Loucy (cell line): ENCODE measurements at regions not wholly inside any gene's neighbourhood (a gene's known extent, or its start where the extent isn't known, plus 50 kb on each side); places are given as distances from the start of the nearest gene placed in this dataset.

Experiments used
- H2AFZ ChIP-seq: fragments of 200-600 bp; sonication (generic); 2 replicates; pipeline ENCODE4 v1.6.0; 2016; ENCODE audit warnings: antibody characterized with exemption, mild to moderate bottlenecking, low read length, moderate library complexity
- H3F3A ChIP-seq: fragments of 200-600 bp; 2 replicates; pipeline ENCODE4 v1.6.0; 2016; ENCODE audit warnings: antibody characterized with exemption, low read depth, mild to moderate bottlenecking
- H3K27me3 ChIP-seq: fragments of 200-600 bp; sonication (generic); 2 replicates; pipeline ENCODE4 v1.6.1; 2014; ENCODE audit warnings: low read length, mild to moderate bottlenecking; ENCODE audit not compliant: insufficient read depth, poor library complexity, severe bottlenecking
- H3K36me3 ChIP-seq: fragments of 200-600 bp; sonication (generic); 2 replicates; pipeline ENCODE4 v1.6.1; 2016; ENCODE audit warnings: low read length; ENCODE audit not compliant: insufficient read depth
- H3K4me1 ChIP-seq: fragments of 200-600 bp; sonication (generic); 2 replicates; pipeline ENCODE4 v1.5.1; 2014; ENCODE audit warnings: low read length, mild to moderate bottlenecking; ENCODE audit not compliant: insufficient read depth, poor library complexity, severe bottlenecking
- H3K4me2 ChIP-seq: fragments of 200-600 bp; sonication (generic); 2 replicates; pipeline ENCODE4 v1.6.0; 2014; ENCODE audit warnings: antibody characterized with exemption, low read length, low read depth, mild to moderate bottlenecking; ENCODE audit not compliant: poor library complexity, severe bottlenecking
- H3K4me3 ChIP-seq: fragments of 200-600 bp; sonication (generic); 2 replicates; pipeline ENCODE4 v1.5.1; 2014; ENCODE audit warnings: low read length, mild to moderate bottlenecking, mixed read lengths; ENCODE audit not compliant: poor library complexity, severe bottlenecking
- H3K79me2 ChIP-seq: fragments of 200-600 bp; sonication (generic); 2 replicates; pipeline ENCODE4 v1.6.1; 2014; ENCODE audit warnings: low read length; ENCODE audit not compliant: insufficient read depth
- H3K9ac ChIP-seq: fragments of 200-600 bp; sonication (generic); 2 replicates; pipeline ENCODE4 v1.6.0; 2014; ENCODE audit warnings: mild to moderate bottlenecking, low read depth, low read length, moderate library complexity; ENCODE audit not compliant: poor library complexity, severe bottlenecking
- H3K9me2 ChIP-seq: fragments of 200-600 bp; sonication (generic); replicated peaks from 2 replicates; pipeline ENCODE4 v1.6.1; 2016; ENCODE audit warnings: low read depth, low read length, mixed read lengths
- H3K9me3 ChIP-seq: fragments of 200-600 bp; sonication (generic); 2 replicates; pipeline ENCODE4 v1.6.1; 2014; ENCODE audit warnings: mild to moderate bottlenecking, antibody characterized with exemption, low read length, low read depth; ENCODE audit not compliant: insufficient read depth
- H4K20me1 ChIP-seq: fragments of 200-600 bp; sonication (generic); 2 replicates; pipeline ENCODE4 v1.6.0; 2014; ENCODE audit warnings: antibody characterized with exemption, low read length, mild to moderate bottlenecking; ENCODE audit not compliant: insufficient read depth, poor library complexity, severe bottlenecking
- CTCF ChIP-seq: fragments of 200-600 bp; sonication (generic); conservative IDR thresholded peaks from 2 replicates; pipeline ENCODE4 v1.5.1; 2014; ENCODE audit warnings: mild to moderate bottlenecking, antibody characterized with exemption, low read length
- EZH2phosphoT487 ChIP-seq: fragments of 200-600 bp; IDR thresholded peaks from 2 replicates; pipeline ENCODE4 v1.6.1; 2018; ENCODE audit warnings: antibody characterized with exemption, mild to moderate bottlenecking, moderate library complexity, borderline replicate concordance

GRCh38 chr9:87147839-87148238 lies 200.5 kb upstream of the GAS1 start:
- Histone ChIP-seq H4K20me1 (no peaks in the 10 kb centered on the region), H3K9me2 (no peaks in the 10 kb centered on the region), H3K79me2 (no peaks in the 10 kb centered on the region), H3K4me3 (no peak overlapping the region), H3K4me1 (no peaks in the 10 kb centered on the region), H3K4me2 (no peak overlapping the region), H3K27me3 (no peaks in the 10 kb centered on the region), H2AFZ (no peak overlapping the region), H3F3A (no peaks in the 10 kb centered on the region), H3K9ac (no peak overlapping the region), H3K9me3 (peaks cover 4% of the 10 kb centered on the region; the same call in 1 of the 2 replicates), H3K36me3 (no peaks in the 10 kb centered on the region)
- TF ChIP-seq EZH2phosphoT487 (no peak), CTCF (no peak)

DNA sequence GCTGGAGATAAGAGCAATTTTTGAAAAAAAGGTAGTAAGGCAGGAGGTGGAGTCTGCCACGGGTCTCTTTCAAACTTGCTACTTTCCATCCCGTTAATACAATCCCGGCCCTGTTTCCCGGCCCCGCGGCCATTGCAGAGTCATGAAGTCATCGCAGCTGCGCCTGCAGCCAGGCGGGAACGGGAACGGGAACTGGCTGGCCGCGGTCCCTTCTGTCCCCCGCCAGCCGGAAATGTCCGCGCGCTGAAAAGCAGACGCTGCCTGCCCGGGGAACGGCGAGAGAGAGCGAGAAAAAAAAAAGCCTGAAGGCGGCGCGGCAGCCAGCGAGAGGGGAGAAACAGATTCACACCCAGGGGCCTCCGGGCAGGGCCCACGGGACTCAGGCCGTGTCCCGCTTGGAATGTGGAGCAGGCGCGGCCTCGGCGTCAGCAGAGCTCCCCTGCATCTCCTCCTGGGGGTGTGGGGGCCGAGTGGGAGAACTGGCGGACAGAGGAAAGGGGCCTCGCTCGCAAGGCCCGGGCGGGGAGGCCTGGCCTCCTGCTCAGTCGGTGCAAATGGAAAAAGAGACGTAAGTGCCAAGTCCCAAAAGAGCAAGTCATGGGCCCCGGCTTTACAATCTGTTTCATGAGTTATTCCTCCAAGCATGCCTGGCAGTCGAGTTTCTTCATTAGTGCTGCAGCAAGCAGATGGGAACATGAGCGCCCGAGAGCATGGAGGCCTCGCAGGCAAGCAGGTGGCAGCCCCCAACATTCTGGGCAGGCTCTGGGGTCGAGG lies 201.2 kb upstream of the GAS1 start:
- Histone ChIP-seq H3K4me3 (no peak overlapping the region), H4K20me1 (no peaks in the 10 kb centered on the region), H3K9ac (no peak overlapping the region), H3K4me1 (no peaks in the 10 kb centered on the region), H3K4me2 (no peak overlapping the region), H3K9me3 (peaks cover 4% of the 10 kb centered on the region; the same call in 1 of the 2 replicates), H2AFZ (no peak overlapping the region), H3K27me3 (no peaks in the 10 kb centered on the region), H3F3A (no peaks in the 10 kb centered on the region), H3K79me2 (no peaks in the 10 kb centered on the region), H3K9me2 (no peaks in the 10 kb centered on the region), H3K36me3 (no peaks in the 10 kb centered on the region)
- no peak for TF ChIP-seq EZH2phosphoT487
- no peak for TF ChIP-seq CTCF

- no peaks in the 10 kb centered on the region for H3K9me2 ChIP-seq
- TF ChIP-seq EZH2phosphoT487 (no peak), CTCF (no peak)
These were observed 202.5 kb upstream of the GAS1 start for GRCh38 chr9:87149799-87150198.

More at GRCh38 chr9:87149799-87150198, 202.5 kb upstream of the GAS1 start:
- Histone ChIP-seq H2AFZ (no peak overlapping the region), H3K27me3 (no peaks in the 10 kb centered on the region), H3F3A (no peaks in the 10 kb centered on the region), H3K4me2 (no peak overlapping the region), H3K4me3 (no peak overlapping the region), H4K20me1 (no peaks in the 10 kb centered on the region), H3K79me2 (no peaks in the 10 kb centered on the region), H3K9ac (no peak overlapping the region), H3K9me3 (peaks cover 4% of the 10 kb centered on the region; the same call in 1 of the 2 replicates), H3K4me1 (no peaks in the 10 kb centered on the region), H3K36me3 (no peaks in the 10 kb centered on the region)
